VCaP (cell line): ENCODE measurements at regions not wholly inside any gene's neighbourhood (a gene's known extent, or its start where the extent isn't known, plus 50 kb on each side); places are given as distances from the start of the nearest gene placed in this dataset.

Experiments used
- H3K27ac ChIP-seq: fragments of 450-650 bp; 2 replicates; pipeline ENCODE4 v1.5.1; 2017
- TF ChIP-seq, protein P1 (sequence below): fragments of 450-650 bp; conservative IDR thresholded peaks from 2 replicates; pipeline ENCODE4 v1.5.1; 2017; ENCODE audit warnings: mild to moderate bottlenecking, moderate library complexity

DNA sequence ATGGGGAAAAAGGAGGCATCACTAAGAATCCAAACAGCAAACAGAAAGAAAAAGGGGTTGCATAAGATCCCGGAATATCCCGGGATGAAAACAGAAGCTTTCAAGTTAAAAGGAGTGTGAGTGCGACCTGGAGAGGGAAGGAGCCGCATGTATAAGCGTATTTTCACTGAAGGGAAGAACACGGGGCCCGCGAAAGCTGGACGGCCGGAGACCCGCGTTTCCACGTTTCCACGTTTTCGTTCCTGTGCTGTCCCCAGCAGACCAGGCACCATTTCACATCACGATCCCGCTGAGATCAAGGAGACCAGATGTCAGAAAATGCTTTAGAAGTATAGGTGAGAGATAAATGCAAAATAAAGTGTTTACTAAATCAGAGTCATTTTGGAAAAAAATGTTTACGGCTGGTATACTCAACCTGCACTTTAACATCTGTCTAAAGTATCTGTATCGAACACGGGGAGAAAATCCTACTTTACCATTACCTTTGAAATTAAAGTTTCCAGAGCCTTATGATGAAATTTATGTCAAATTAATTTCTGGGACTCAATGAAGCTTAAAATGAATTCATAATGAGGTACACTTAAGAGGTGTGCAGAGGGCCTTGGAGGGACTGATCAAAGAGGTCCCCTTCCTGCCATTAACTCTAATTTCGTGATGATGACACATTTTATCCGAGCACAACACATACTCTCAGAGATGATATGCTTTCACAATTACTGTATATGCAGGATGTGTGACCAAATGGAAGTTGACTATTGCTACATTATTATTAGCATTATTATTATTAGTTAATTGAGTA, 71.0 kb upstream of the SALL3 start:
- H3K27ac ChIP-seq = no peak overlapping the region
- TF ChIP-seq, protein P1, sequence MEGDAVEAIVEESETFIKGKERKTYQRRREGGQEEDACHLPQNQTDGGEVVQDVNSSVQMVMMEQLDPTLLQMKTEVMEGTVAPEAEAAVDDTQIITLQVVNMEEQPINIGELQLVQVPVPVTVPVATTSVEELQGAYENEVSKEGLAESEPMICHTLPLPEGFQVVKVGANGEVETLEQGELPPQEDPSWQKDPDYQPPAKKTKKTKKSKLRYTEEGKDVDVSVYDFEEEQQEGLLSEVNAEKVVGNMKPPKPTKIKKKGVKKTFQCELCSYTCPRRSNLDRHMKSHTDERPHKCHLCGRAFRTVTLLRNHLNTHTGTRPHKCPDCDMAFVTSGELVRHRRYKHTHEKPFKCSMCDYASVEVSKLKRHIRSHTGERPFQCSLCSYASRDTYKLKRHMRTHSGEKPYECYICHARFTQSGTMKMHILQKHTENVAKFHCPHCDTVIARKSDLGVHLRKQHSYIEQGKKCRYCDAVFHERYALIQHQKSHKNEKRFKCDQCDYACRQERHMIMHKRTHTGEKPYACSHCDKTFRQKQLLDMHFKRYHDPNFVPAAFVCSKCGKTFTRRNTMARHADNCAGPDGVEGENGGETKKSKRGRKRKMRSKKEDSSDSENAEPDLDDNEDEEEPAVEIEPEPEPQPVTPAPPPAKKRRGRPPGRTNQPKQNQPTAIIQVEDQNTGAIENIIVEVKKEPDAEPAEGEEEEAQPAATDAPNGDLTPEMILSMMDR = no peak

DNA sequence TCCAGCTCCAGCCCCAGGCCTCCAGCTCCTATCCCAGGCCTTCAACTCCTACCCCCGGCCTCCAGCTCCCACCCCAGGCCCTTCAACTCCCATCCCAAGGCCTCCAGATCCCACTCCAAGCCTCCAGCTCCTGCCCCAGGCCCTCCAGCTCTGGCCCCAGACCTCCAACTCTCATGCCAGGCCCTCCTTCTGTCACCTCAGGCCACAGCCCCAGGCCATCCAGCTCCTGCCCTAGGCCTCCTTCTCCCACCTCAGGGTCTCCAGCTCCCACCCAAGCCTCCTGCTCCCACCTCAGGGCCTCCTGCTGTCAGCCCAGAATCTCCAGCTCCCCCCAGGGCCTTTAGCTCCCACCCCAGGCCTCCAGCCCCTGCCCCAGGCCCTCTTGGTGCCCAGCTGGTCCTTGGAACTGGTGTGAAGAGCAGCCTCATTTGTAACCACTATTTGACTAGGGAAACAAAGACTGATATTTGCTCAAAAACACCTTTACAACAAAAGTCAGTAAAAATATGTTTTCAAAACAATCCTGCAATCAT, 67.8 kb upstream of the SALL3 start:
- TF ChIP-seq, protein P1 = no peak

DNA sequence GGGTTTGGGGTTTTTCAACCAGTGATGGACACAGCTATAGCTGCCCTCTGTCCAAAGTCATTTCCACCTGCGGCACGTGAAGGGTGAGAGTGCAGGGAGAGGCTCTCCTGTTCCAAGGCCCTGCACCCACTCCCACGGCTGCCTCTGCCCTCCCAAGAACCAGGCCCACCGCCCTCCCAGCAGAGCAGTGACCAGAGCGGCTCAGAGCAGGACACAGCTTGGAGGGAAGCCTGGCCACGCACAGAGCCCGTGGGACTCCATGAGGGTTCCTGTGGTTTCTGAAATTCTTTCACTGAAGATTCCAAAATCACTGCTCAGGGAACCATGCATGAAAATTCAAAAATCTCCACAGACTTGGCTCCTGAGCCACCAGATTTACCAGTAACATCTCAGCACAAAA, 67.3 kb upstream of the SALL3 start:
- TF ChIP-seq, protein P1 = no peak
- no peak overlapping the region for H3K27ac ChIP-seq

More for the DNA sequence above, 67.8 kb upstream of the SALL3 start:
- no peak overlapping the region for H3K27ac ChIP-seq

DNA sequence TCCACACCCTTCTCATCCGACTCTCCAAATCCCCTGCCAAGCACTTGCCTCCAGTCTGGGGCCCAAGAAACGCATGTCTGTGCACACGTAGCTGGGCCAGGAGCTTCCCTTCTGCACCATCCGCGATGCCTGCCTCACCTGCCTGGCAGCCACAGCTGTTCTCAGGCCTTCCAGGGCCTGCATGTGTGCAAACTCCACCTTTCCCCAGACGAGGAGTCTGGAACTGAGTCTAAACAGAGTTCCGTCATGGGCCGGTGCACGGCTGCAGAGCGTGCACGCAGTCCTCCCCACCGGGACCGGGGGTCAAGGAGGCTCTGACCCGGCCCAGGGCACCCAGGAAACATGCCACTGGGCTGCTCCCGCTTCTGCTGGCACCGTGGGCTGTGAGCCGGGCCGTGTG, 66.8 kb upstream of the SALL3 start:
- H3K27ac ChIP-seq = no peak overlapping the region
- TF ChIP-seq, protein P1 = no peak

DNA sequence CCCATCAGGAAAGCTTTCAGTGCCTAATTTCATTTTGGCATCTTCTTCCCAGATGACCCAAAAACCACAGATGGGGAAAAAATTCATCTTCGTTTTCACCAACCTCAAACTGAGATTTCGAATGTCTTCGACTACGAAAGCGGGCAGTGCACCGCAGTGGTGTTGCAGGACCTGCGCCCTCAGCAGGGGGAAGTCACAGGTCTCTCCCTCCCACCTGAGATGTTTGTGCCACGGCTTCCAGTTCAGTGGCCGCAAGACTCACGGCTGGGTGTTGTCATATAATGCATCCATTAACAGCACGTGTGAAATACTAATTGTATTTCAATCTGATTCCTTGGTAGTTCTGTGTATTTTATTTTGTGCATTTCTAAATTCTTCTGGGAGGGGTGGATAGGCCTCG, 66.2 kb upstream of the SALL3 start:
- H3K27ac ChIP-seq = no peak overlapping the region
- TF ChIP-seq, protein P1 = no peak

DNA sequence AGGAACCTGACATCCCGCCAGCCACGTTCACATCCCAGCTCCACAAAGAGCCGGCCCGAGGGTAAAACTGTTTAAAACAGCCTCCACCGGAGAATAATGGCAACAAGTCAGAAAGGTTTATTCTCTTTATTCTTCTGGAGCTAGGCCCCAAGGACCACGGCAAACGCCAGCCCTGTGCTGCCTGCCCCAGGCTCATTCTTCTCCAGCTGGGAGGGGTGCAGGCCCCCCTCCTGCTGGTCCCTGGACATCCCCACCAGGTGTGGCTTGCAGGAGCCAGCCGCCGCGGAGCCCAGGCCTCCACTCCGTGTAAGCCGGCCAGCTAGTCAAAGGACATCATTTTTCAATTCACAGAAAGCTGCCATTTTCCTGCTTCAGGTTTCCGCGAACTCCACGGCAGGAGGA, 65.8 kb upstream of the SALL3 start:
- H3K27ac ChIP-seq = no peak overlapping the region
- TF ChIP-seq, protein P1 = no peak

DNA sequence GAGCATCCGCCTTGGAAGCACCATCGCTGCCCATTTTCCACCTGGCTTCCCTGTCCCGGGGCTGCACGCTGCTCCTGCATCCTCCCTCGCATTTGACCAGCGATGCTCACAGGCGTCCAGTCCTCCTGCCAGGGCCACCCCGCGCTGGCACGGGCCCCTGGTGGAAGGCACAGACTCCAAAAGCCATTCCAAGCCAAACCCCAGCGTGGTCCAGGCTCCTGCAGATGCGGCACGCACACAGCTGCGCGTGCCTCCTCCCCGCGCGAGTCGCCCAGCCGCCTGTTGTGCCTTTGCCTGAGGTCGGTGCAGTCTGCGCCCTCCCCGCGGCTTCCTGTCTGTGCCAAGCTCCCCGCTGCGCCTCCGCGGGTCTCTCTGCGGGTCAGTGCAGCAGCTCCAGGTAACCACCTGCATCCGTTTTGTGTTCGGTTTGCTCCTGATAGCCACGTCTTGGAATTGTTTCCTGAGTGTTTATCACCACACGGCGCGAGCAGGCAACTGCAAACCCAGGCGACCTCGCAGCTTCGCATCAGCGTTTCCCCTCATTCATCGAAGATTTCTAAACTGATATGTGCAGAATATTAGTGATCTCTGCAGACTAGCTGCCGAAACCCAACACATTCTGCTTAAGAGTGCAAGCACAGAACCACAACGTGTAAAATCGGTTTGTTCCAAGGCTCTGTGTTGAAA, 65.2 kb upstream of the SALL3 start:
- H3K27ac ChIP-seq = no peak overlapping the region
- TF ChIP-seq, protein P1 = no peak
